ENCODE measurements at regions not wholly inside any gene's neighbourhood (a gene's known extent, or its start where the extent isn't known, plus 50 kb on each side); places are given as distances from the start of the nearest gene placed in this dataset.

DNA sequence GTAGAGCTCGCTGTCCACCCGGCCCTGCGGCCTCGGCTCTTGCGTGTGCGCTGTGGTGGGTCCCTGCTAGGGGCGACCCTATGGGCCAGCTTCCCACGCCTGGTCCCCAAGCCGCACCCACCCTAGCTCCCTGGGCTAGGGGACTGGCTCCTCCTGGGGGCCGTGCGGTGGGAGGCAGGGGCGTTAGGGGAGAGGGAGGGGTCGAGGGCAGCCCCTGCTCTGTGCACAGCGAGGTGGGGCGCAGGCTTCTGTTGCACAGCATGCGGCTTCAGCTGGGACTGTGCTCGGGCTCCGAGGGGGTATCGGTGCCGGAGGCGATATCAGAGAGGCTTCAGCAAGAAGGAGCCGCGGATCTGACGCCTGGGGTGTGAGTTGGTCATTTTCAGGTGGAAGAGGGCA, 86.1 kb downstream of the ALG10 start:
- WGBS (ENCODE audit: extremely low coverage, insufficient read length, low lambda C conversion rate): no CpG with 5 or more reads among the region's 24 CpGs
- DNase-seq: no peak

More for the DNA sequence above, 86.1 kb downstream of the ALG10 start:
- H3K27ac Mint-ChIP-seq: no peak overlapping the region
- peaks cover 4 to 28% (median 6%) of the 10 kb centered on the region in 3 experiments; a peak in 6 of 7 replicates for H3K36me3 Mint-ChIP-seq (ENCODE audit: insufficient read depth in 1 of 3, low read depth in 3 of 3)
- Histone ChIP-seq H3K56ac (ENCODE audit: insufficient read length, low read depth, low read length) (no peak overlapping the region), H2BK12ac (ENCODE audit: insufficient read length, low read depth, low read length) (no peak overlapping the region), H3K23me2 (ENCODE audit: insufficient read length, low read depth, low read length, poor library complexity, severe bottlenecking) (no peaks in the 10 kb centered on the region), H3K27ac (ENCODE audit: insufficient read length, low read depth, low read length) (no peak overlapping the region), H4K91ac (ENCODE audit: insufficient read length, low read depth, low read length) (no peak overlapping the region), H3K4me1 (ENCODE audit: insufficient read depth, low read length) (no peaks in the 10 kb centered on the region), H4K20me1 (ENCODE audit: control insufficient read depth, insufficient read depth, insufficient read length) (no peaks in the 10 kb centered on the region), H3K23ac (ENCODE audit: insufficient read length, low read depth, low read length) (no peak overlapping the region), H3K9ac (ENCODE audit: extremely low read depth, insufficient read length, low read length) (no peak overlapping the region), H3K4me2 (ENCODE audit: insufficient read depth, insufficient read length, low read length) (no peak overlapping the region), H3K14ac (ENCODE audit: insufficient read depth, low read length) (no peak overlapping the region), H3K9me3 (ENCODE audit: control insufficient read depth, low read depth, low read length) (peaks cover 23% of the 10 kb centered on the region), H2AFZ (ENCODE audit: low read length) (no peak overlapping the region), H2BK120ac (ENCODE audit: low read depth, low read length, poor library complexity, severe bottlenecking) (no peak overlapping the region), H3K79me2 (ENCODE audit: insufficient read depth, low read length) (no peaks in the 10 kb centered on the region), H2AK5ac (ENCODE audit: insufficient read length, low read length) (no peak overlapping the region), H2BK15ac (ENCODE audit: low read depth, low read length) (no peak overlapping the region), H2BK5ac (ENCODE audit: insufficient read length, low read length) (no peak overlapping the region), H3K18ac (ENCODE audit: insufficient read length, low read depth, low read length) (no peak overlapping the region), H3K4ac (ENCODE audit: low read depth, low read length) (no peak overlapping the region), H3K27me3 (ENCODE audit: insufficient read depth, low read length) (no peaks in the 10 kb centered on the region), H4K5ac (ENCODE audit: insufficient read length, low read depth, low read length) (no peak overlapping the region), H4K8ac (replicated peaks; ENCODE audit: insufficient read length, low read depth, low read length) (no peak overlapping the region), H3K79me1 (ENCODE audit: insufficient read depth, low read depth, low read length, poor library complexity, severe bottlenecking) (no peaks in the 10 kb centered on the region), H2BK20ac (ENCODE audit: low read depth, low read length, poor library complexity, severe bottlenecking) (no peak overlapping the region), H3T11ph (ENCODE audit: low read length) (no peak overlapping the region)
- peaks cover 3% of the 10 kb centered on the region for H3K27me3 Mint-ChIP-seq (ENCODE audit: low read depth)
- no peak overlapping the region for H3K4me3 Mint-ChIP-seq
- H3K9me3 Mint-ChIP-seq: peaks cover 77 to 78% of the 10 kb centered on the region in 2 experiments
- H3K4me1 Mint-ChIP-seq: no peaks in the 10 kb centered on the region
- TF ChIP-seq, protein P1, sequence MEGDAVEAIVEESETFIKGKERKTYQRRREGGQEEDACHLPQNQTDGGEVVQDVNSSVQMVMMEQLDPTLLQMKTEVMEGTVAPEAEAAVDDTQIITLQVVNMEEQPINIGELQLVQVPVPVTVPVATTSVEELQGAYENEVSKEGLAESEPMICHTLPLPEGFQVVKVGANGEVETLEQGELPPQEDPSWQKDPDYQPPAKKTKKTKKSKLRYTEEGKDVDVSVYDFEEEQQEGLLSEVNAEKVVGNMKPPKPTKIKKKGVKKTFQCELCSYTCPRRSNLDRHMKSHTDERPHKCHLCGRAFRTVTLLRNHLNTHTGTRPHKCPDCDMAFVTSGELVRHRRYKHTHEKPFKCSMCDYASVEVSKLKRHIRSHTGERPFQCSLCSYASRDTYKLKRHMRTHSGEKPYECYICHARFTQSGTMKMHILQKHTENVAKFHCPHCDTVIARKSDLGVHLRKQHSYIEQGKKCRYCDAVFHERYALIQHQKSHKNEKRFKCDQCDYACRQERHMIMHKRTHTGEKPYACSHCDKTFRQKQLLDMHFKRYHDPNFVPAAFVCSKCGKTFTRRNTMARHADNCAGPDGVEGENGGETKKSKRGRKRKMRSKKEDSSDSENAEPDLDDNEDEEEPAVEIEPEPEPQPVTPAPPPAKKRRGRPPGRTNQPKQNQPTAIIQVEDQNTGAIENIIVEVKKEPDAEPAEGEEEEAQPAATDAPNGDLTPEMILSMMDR (conservative IDR thresholded peaks at IDR 0.05): no peak

Measured in H9 (cell line).